Dendritic cell treated with granulocyte-macrophage colony-stimulating factor and Interleukin-4, amounts not matched to agents 40 ng/mL and 50 ng/mL, for 4 days (primary cell): ENCODE measurements at regions not wholly inside any gene's neighbourhood (a gene's known extent, or its start where the extent isn't known, plus 50 kb on each side); places are given as distances from the start of the nearest gene placed in this dataset.

Source experiments
- H3K27ac Mint-ChIP-seq: one replicate; pipeline ENCODE4 v1.8.0; 2022; ENCODE audit warnings: mild to moderate bottlenecking, mixed read lengths
- H3K27me3 Mint-ChIP-seq: one replicate; pipeline ENCODE4 v1.8.0; 2022; ENCODE audit warnings: mild to moderate bottlenecking, mixed read lengths
- H3K36me3 Mint-ChIP-seq: one replicate; pipeline ENCODE4 v1.8.0; 2022; ENCODE audit warnings: low read depth, mixed read lengths
- H3K4me1 Mint-ChIP-seq: one replicate; pipeline ENCODE4 v1.8.0; 2022; ENCODE audit warnings: low read depth, mixed read lengths
- H3K4me3 Mint-ChIP-seq: one replicate; pipeline ENCODE4 v1.8.0; 2022; ENCODE audit warnings: mild to moderate bottlenecking, moderate library complexity, mixed read lengths
- H3K9me3 Mint-ChIP-seq: one replicate; pipeline ENCODE4 v1.8.0; 2022; ENCODE audit warnings: mixed read lengths
- intact Hi-C: fragments of 100-400 bp; cut with micrococcal nuclease; formaldehyde crosslinking; loops from one replicate; pipeline ENCODE4 v1.15.0; 2022

DNA sequence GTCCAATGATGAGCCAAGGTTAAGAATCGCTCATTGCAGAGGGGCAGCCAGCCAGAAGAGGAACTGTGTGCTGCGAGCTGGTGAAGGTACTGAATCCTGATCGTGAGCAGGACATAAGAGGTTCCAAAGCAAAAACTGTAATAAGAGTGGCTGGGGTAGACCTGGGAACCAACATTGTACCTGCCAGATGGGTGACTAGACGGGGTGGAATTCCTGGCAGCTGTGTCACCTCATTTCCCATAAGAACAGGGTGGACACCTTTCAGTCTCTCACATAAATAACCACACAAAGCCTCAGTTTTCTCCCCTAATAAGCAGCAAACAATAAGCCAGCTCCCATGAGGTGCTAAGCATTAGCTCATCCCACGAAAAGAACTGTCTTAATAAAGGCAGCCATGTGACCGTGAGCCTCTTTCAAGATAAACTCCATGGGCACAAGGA lies 290.3 kb downstream of the SOX9 start:
- Mint-ChIP-seq H3K4me1 (no peaks in the 10 kb centered on the region), H3K27ac (no peak overlapping the region), H3K4me3 (no peak overlapping the region), H3K9me3 (peaks cover 29% of the 10 kb centered on the region), H3K27me3 (no peaks in the 10 kb centered on the region), H3K36me3 (no peaks in the 10 kb centered on the region)
- intact Hi-C loops, result no loop called here

DNA sequence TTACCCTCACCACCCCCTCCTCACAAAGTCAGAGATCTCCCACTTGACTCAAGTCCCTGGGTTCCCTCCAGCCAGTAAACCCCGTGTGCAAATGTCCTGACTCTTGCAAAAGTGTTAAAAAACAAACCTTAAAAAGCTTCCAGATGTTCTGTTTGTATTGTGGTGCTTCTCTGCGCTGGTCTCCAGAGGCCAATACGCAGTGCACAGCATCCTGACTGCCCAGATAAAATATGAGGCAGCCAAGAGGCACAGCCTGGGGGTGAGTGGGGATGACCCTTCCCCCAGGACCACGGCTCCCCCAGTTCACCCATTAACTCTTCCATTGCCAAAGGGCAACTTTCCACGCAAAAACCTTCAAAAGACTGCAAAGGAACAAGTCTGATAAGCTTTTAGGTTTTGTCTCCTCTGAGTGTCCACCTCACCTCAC lies 291.8 kb downstream of the SOX9 start:
- intact Hi-C loops, result no loop called here
- no peaks in the 10 kb centered on the region for H3K4me1 Mint-ChIP-seq
- H3K4me3 Mint-ChIP-seq, result no peak overlapping the region
- H3K27me3 Mint-ChIP-seq, result no peaks in the 10 kb centered on the region
- H3K27ac Mint-ChIP-seq, result no peak overlapping the region
- peaks cover 38% of the 10 kb centered on the region for H3K9me3 Mint-ChIP-seq
- H3K36me3 Mint-ChIP-seq, result no peaks in the 10 kb centered on the region

DNA sequence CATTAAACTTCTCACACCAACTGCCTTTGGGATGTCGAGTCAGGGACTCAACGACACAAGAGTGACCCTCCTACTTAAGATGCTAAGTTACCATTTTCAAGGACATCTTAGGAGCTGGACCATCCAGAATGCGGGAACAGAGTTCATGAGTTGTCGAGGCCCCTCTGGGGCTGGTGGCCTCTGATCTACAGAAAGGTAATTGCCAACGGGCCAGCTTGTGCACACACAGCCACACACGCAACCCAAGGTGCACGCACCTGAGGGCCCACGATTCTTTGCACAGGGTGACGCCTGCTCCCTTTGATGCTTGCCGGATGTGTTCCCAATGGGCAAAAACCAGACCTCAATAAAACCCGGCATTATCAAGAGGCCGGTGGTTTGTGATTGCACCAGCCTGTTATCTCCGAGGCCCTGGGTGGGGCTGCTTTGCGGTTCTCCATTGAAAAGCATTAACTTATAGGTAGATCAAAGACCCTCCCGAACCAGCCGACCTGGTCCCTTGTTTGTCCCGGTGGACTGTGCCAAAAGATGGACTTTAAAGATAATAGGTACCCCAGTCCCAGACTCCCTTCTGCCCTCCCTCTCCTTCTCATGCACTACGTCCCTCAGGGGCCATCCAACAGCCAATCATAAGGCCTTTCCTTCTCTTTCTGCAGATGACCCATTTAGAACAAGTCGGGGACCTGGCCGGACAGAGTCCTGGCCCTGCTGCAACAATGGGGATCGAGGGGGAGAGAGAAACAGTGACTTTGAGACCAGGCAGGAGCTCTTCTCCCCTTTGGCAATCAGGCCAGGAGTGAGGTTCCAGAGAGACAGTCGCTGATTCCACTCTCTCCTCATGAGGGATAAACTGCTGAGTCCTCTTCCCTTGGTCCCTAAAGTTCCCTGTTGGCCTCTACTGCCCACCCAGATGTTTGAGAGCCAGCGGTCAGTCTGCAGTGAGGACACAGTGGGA lies 292.5 kb downstream of the SOX9 start:
- intact Hi-C loops, result no loop called here
- no peaks in the 10 kb centered on the region for H3K27me3 Mint-ChIP-seq
- H3K9me3 Mint-ChIP-seq, result peaks cover 44% of the 10 kb centered on the region
- no peak overlapping the region for H3K4me3 Mint-ChIP-seq
- H3K27ac Mint-ChIP-seq, result no peak overlapping the region
- H3K36me3 Mint-ChIP-seq, result no peaks in the 10 kb centered on the region
- H3K4me1 Mint-ChIP-seq, result no peaks in the 10 kb centered on the region

DNA sequence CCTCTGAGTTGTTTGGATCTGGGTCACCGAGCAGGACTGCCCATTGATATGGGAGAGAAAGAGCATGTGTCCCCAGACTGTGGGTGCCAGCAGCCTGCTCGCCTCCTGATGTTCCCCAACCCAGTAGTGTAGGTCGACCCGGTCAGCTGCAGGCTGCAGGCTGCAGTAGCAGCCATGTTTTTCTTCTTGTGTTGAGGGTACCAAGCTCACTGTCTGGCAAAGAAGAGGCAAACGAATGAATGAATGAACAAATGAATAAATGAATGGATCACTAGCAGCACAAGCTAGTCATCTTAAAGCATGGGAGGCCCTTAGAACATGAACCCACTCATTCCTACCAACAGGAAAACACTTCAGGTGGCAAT lies 293.2 kb downstream of the SOX9 start:
- no peaks in the 10 kb centered on the region for H3K4me1 Mint-ChIP-seq
- H3K27me3 Mint-ChIP-seq, result no peaks in the 10 kb centered on the region
- H3K36me3 Mint-ChIP-seq, result no peaks in the 10 kb centered on the region
- H3K9me3 Mint-ChIP-seq, result peaks cover 50% of the 10 kb centered on the region
- H3K4me3 Mint-ChIP-seq, result no peak overlapping the region
- intact Hi-C loops, result no loop called here
- H3K27ac Mint-ChIP-seq, result no peak overlapping the region

DNA sequence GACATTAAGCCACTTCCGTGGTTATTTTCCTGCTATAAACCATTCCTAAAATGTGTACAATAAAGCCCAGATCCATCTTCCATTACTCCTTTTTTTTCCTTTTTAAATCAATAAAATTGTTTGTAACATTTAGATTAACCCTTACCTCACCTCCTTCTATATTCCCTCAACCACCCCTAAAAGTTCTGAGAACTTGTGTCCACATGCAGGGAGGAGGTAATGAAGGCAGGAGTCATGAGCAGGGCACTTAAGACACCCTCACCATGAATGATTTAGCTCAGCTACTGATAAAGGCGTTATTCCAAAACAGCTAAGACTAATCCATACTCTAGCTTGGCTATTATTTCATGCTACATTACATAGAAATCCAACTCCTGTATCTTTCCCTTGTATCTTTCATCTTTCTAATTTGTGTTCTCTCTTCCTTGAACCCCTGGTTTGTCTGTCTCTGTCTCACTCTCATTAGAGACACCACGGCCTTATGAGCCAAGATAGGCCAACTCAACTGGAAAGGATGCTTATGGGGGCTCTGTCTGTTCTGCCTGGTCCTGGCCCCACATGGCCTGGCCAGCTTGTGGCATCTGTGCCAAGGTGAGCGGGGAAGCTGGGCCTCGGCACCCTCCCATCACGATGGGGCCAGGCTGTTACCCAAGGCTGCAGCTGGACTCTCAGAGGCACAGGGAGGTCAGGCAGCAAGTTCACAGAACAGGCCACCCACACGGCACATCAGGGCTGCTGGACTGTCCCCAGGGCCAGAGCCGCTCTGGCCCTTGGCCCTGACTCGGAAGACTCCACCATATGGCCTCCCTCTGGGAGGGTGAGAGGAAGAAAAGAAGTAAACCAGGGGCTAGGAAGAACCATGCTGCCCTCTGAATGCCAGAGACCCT lies 294.4 kb downstream of the SOX9 start:
- no peaks in the 10 kb centered on the region for H3K4me1 Mint-ChIP-seq
- intact Hi-C loops, result no loop called here
- no peaks in the 10 kb centered on the region for H3K27me3 Mint-ChIP-seq
- H3K4me3 Mint-ChIP-seq, result no peak overlapping the region
- no peak overlapping the region for H3K27ac Mint-ChIP-seq
- no peaks in the 10 kb centered on the region for H3K36me3 Mint-ChIP-seq
- H3K9me3 Mint-ChIP-seq, result peaks cover 54% of the 10 kb centered on the region

DNA sequence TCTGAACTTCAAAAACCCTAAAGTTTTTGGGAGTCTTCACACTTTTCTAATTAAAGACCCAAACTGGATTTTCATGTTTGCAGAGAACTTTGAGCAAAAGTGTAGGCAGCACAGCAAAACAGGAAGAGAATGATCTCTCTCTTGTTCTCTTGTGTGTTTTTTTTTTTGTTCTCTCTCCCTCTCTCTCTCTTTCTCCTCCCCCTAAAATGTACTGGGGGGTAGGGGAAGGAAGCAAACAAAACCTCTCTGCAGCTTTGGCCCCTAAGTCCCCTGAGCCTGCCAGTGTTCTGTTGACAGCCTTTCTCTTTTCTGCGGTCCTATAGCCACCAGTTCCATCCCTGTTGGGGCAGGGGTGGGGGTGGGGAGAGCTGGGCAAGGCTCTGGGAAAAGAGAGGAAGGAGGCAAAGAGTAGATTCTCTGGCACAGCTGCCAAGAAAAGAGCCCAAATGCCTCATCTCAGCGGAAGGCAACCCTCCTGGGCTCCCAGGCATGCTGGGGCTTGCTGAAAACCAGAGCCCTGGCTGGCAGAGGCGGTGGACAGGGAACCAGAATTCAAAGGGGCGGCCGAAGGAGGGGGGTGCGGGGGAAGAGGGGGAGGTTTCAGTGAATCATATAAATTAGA lies 295.3 kb downstream of the SOX9 start:
- Mint-ChIP-seq H3K27ac (no peak overlapping the region), H3K4me3 (no peak overlapping the region), H3K9me3 (peaks cover 54% of the 10 kb centered on the region), H3K4me1 (no peaks in the 10 kb centered on the region), H3K27me3 (no peaks in the 10 kb centered on the region), H3K36me3 (no peaks in the 10 kb centered on the region)
- intact Hi-C loops, result no loop called here

DNA sequence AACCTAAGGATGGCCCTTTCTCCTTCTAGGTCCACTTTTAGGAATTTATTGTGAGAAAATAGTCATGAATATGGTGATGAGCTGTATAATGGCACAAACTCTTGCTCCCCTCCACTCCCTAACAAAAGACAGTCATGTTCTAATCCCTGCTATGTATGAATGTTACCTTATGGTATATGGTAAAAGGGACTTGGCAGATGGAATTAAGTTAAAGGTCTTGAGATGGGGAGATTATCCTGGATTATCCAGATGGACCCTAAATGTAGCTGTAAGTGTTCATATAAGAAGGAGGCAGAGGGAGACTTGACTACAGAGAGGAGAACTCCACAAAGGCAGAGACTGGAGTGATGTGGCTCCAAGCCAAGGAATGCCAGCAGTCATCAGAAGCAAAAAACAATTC lies 296.1 kb downstream of the SOX9 start:
- Mint-ChIP-seq H3K27ac (no peak overlapping the region), H3K4me3 (no peak overlapping the region), H3K27me3 (no peaks in the 10 kb centered on the region), H3K9me3 (peaks cover 54% of the 10 kb centered on the region), H3K4me1 (no peaks in the 10 kb centered on the region), H3K36me3 (no peaks in the 10 kb centered on the region)
- intact Hi-C loops, result no loop called here

DNA sequence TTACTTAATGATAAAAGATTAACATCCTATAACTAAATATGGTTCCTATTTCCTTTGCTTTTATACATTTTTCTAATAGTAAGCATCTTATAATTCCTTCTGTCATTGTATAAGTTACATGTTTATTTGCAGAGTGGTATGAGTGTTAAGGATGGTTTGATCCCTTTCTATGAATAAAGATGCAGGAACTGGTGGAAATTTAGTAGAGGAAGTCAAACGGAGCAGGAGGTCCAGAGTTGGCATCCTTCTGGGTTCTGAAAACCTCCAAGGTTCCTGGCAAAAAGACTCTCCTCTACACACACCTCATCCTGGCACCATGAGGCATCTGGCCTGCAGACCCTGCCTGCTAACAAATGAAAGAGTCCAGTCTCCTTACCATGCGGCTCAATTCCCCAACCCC lies 296.8 kb downstream of the SOX9 start:
- intact Hi-C loops, result no loop called here
- Mint-ChIP-seq H3K27me3 (no peaks in the 10 kb centered on the region), H3K4me1 (no peaks in the 10 kb centered on the region), H3K4me3 (no peak overlapping the region), H3K27ac (no peak overlapping the region), H3K36me3 (no peaks in the 10 kb centered on the region), H3K9me3 (peaks cover 53% of the 10 kb centered on the region)

DNA sequence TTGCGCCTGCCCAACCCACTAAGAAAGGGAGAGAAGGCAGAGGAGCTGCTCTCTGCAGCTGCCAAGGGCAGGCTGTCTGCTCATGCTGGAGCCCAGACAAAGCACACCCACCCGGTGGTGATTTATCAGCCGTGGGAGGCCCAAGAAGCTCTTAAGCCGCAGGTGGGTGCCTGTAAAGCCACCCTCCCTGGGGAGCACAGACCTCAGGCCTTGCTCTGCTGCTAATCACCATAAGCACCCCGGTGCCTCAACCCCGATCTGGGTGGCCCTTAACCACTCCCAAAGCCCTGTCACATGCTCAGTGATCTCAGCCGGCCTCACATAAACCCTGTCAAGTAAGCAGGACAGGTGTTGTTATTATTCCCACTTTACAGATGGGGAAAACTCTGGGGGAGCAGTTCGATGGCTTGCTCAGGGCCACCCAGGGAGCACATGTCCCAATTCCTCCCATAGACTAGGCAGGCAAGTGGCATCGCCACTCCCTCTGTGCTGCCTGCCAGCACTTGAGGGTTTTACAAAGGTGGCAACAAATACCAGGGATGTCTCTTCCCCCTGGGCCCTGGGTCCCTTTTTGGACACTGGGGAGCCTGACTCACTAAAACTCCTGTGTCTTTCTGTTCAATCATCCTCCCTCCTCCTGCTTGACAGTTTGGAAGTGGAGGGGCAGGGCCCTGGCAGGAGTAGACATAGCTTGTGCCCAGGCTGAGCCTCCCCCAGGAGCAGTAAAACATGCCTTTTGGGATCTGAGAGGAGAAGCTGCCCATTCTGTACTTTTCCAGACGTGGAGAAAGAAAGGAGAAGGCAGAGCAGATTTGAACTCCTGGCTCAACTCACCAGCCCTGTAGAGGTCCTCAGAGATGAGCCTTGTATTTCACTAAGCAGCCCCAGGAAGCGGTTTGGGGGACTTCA lies 299.3 kb downstream of the SOX9 start:
- Mint-ChIP-seq H3K9me3 (peaks cover 35% of the 10 kb centered on the region), H3K36me3 (no peaks in the 10 kb centered on the region), H3K4me3 (no peak overlapping the region), H3K27me3 (no peaks in the 10 kb centered on the region), H3K27ac (no peak overlapping the region), H3K4me1 (no peaks in the 10 kb centered on the region)
- intact Hi-C loops, result no loop called here

DNA sequence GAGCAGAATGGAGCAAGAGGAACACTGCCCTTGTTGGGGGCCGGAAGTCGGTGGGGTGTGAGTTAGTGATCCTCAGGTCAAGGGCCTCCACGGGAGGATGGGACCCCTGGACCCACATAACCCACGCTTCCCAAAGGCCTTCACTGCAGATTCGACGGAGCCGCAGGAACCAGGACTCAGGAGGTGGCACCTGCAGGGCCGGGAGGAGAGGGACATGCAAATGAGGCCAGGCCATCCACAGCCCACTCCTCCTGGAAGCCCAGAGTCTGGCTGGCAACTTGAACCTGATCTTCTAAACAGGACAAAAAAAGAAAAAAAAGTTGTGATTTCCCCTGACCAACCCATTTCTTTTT lies 299.9 kb downstream of the SOX9 start:
- H3K36me3 Mint-ChIP-seq, result no peaks in the 10 kb centered on the region
- H3K4me3 Mint-ChIP-seq, result no peak overlapping the region
- no peak overlapping the region for H3K27ac Mint-ChIP-seq
- H3K4me1 Mint-ChIP-seq, result no peaks in the 10 kb centered on the region
- no peaks in the 10 kb centered on the region for H3K27me3 Mint-ChIP-seq
- peaks cover 29% of the 10 kb centered on the region for H3K9me3 Mint-ChIP-seq
- intact Hi-C loops, result no loop called here

DNA sequence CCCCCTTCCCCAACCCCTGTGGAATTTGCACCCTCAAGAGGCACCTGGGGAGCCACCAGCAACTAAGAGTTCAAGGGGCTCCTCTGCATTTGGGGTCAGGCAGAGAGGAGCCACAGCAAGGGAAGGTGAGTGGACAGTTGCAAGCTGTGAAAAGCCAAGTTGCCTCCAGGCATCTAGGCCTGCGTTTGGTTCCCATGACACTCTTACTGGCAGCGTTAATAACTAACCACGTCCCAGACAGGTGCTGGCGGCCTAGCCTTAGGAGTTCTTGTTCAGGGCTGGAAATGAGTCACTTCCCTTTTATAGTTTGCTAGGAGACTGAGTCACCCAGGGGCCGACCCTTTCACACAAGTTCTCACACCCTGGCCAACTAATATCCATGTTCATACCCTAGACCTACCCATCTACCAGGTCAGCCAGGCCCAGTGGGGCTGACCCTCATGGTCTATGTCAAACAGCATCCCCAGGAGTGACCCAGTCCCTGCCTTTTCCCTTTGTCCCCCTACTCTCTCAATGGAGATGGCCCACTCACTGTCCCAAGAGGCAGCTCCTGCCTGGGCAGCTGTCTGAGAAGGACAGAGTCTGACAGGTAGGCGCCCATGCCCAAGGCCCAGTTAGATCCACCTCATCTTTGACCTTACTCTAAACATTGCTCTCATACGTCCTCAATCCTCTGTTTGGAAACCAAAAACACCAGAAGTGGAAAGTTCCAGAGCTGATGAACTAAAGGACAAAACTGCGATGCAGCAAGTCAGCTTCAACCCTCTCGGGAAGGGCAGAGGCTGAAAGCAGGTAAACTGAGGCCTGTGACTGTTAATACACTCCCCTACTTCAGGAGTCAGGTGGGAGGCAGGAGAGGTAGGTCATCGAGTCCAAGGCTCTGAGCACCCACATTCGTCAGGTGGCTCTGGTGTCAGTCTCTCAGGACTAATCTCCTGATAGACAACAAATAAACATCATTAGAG lies 300.6 kb downstream of the SOX9 start:
- Mint-ChIP-seq H3K27me3 (no peaks in the 10 kb centered on the region), H3K9me3 (peaks cover 26% of the 10 kb centered on the region), H3K4me3 (no peak overlapping the region), H3K36me3 (no peaks in the 10 kb centered on the region), H3K4me1 (no peaks in the 10 kb centered on the region), H3K27ac (no peak overlapping the region)
- intact Hi-C loops, result no loop called here

DNA sequence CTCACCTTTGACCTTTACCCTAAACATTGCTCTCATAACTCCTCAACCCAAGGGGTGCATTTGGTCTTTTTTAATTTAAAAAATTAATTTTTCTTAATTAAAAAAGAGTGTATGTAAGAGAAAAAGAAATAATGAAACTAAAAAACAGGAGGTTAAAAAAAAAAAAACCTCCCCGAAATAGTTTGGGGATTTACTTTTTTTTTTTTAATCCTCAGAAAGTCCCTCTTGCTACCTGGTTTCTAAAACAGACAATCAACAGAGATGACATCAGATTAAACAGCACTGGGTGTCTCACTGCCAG lies 301.3 kb downstream of the SOX9 start:
- Mint-ChIP-seq H3K36me3 (no peaks in the 10 kb centered on the region), H3K9me3 (peaks cover 19% of the 10 kb centered on the region), H3K4me3 (no peak overlapping the region), H3K27ac (no peak overlapping the region), H3K27me3 (no peaks in the 10 kb centered on the region), H3K4me1 (no peaks in the 10 kb centered on the region)
- intact Hi-C loops, result no loop called here
